ENCODE measurements at regions not wholly inside any gene's neighbourhood (a gene's known extent, or its start where the extent isn't known, plus 50 kb on each side); places are given as distances from the start of the nearest gene placed in this dataset.
A peak's percentile ranks its signal among the peaks of the same experiment; 100 is the strongest.
"Not testable (repeated sequence)": the region's sequence is repeated elsewhere in the genome, so short reads cannot be mapped to it uniquely, and the experiment has no call there.

- ChIA-PET CTCF (interaction anchor here (1.0 kb wide), 1 partner anchor 181 kb away, joined by 3 read pairs; the partner anchor contains the start of gene MGAT5B), POLR2A (ENCODE audit: unreplicated experiment) (no interaction called here)
- BruUV-seq (replicated peaks), result no TSS peak
- no peaks in the 10 kb centered on the region for H3K79me2 ChIP-seq (ENCODE audit: low read depth)
- H3K4me3 ChIP-seq, result no peak overlapping the region
- TF ChIP-seq EZH2 (IDR thresholded peaks at IDR 0.05; ENCODE audit: low read depth), result no peak
- TF ChIP-seq CTCF (conservative IDR thresholded peaks at IDR 0.05), result no peak
- intact Hi-C loops (cut with micrococcal nuclease; ENCODE audit: unreplicated experiment), result no loop called here
- H3K36me3 ChIP-seq (ENCODE audit: low read depth), result no peaks in the 10 kb centered on the region
- DNase-seq, result no peak
- no peaks in the 10 kb centered on the region for H3K9me2 ChIP-seq (ENCODE audit: insufficient read depth)
- no peaks in the 10 kb centered on the region for H4K20me1 ChIP-seq (ENCODE audit: insufficient read depth)
- H3K4me1 ChIP-seq (replicated peaks; ENCODE audit: insufficient read depth), result no peaks in the 10 kb centered on the region
- H3K27me3 ChIP-seq (ENCODE audit: insufficient read depth, low read depth), result peaks cover 8% of the 10 kb centered on the region; the same call in 1 of the 2 replicates
- H3F3A ChIP-seq (ENCODE audit: insufficient read depth, low read depth), result no peaks in the 10 kb centered on the region
- no peak overlapping the region for H2AFZ ChIP-seq
- no peak overlapping the region for H3K27ac ChIP-seq
- H3K9me3 ChIP-seq (ENCODE audit: insufficient read depth, low read depth), result no peaks in the 10 kb centered on the region
- H3K4me2 ChIP-seq, result no peak overlapping the region
These were observed 91.3 kb upstream of the SEC14L1 start for GRCh38 chr17:77049440-77049839.

- H3K9me2 ChIP-seq (ENCODE audit: insufficient read depth); H4K20me1 ChIP-seq (ENCODE audit: insufficient read depth); POLR2A ChIA-PET (ENCODE audit: unreplicated experiment); H3K27me3 ChIP-seq (ENCODE audit: insufficient read depth, low read depth); H3F3A ChIP-seq (ENCODE audit: insufficient read depth, low read depth); H3K36me3 ChIP-seq (ENCODE audit: low read depth); BruUV-seq (replicated peaks); H3K27ac ChIP-seq; H3K79me2 ChIP-seq (ENCODE audit: low read depth); H2AFZ ChIP-seq; H3K9me3 ChIP-seq (ENCODE audit: insufficient read depth, low read depth); H3K4me1 ChIP-seq (replicated peaks; ENCODE audit: insufficient read depth); H3K4me2 ChIP-seq; intact Hi-C loops (cut with micrococcal nuclease; ENCODE audit: unreplicated experiment); CTCF ChIA-PET; H3K4me3 ChIP-seq: not testable (repeated sequence)
- DNase-seq, result peak in 1 of 2 experiments; percentile 42
These were observed 89.9 kb upstream of the SEC14L1 start for GRCh38 chr17:77050901-77051300.

GRCh38 chr17:77054936-77055335 is 85.8 kb upstream of the SEC14L1 start:
- Histone ChIP-seq H3K4me3 (no peak overlapping the region), H3K4me1 (replicated peaks; ENCODE audit: insufficient read depth) (no peaks in the 10 kb centered on the region), H3K27me3 (ENCODE audit: insufficient read depth, low read depth) (peaks cover 8% of the 10 kb centered on the region; the same call in 1 of the 2 replicates), H3K36me3 (ENCODE audit: low read depth) (no peaks in the 10 kb centered on the region), H3K9me3 (ENCODE audit: insufficient read depth, low read depth) (no peaks in the 10 kb centered on the region), H3K9me2 (ENCODE audit: insufficient read depth) (no peaks in the 10 kb centered on the region), H3K27ac (no peak overlapping the region), H4K20me1 (ENCODE audit: insufficient read depth) (no peaks in the 10 kb centered on the region), H3K79me2 (ENCODE audit: low read depth) (no peaks in the 10 kb centered on the region), H3F3A (ENCODE audit: insufficient read depth, low read depth) (no peaks in the 10 kb centered on the region), H3K4me2 (no peak overlapping the region), H2AFZ (no peak overlapping the region)
- TF ChIP-seq EZH2 (IDR thresholded peaks at IDR 0.05; ENCODE audit: low read depth) (no peak), CTCF (conservative IDR thresholded peaks at IDR 0.05) (no peak)
- intact Hi-C loops (cut with micrococcal nuclease; ENCODE audit: unreplicated experiment), result loop anchor here (5.0 kb wide), 2 partner anchors 43 to 258 kb away; no protein-coding TSS in a partner anchor
- no TSS peak for BruUV-seq (replicated peaks)
- ChIA-PET POLR2A (ENCODE audit: unreplicated experiment) (interaction anchor here (0.6 kb wide), 1 partner anchor 237 kb away, joined by 3 read pairs; no protein-coding TSS in a partner anchor), CTCF (interaction anchor here (0.6 kb wide), 1 partner anchor 836 kb away, joined by 4 read pairs; no protein-coding TSS in a partner anchor)
- DNase-seq, result peak in 1 of 2 experiments; percentile 7

GRCh38 chr17:77055453-77055852 is 85.3 kb upstream of the SEC14L1 start:
- DNase-seq, result no peak
- H3K79me2 ChIP-seq (ENCODE audit: low read depth), result no peaks in the 10 kb centered on the region
- no peaks in the 10 kb centered on the region for H3F3A ChIP-seq (ENCODE audit: insufficient read depth, low read depth)
- intact Hi-C loops (cut with micrococcal nuclease; ENCODE audit: unreplicated experiment), result loop anchor here (5.0 kb wide), 2 partner anchors 43 to 258 kb away; no protein-coding TSS in a partner anchor
- no peaks in the 10 kb centered on the region for H3K4me1 ChIP-seq (replicated peaks; ENCODE audit: insufficient read depth)
- H3K4me2 ChIP-seq, result no peak overlapping the region
- TF ChIP-seq CTCF (conservative IDR thresholded peaks at IDR 0.05), result no peak
- no peak for TF ChIP-seq EZH2 (IDR thresholded peaks at IDR 0.05; ENCODE audit: low read depth)
- CTCF ChIA-PET, result interaction anchor here (1.8 kb wide), 1 partner anchor 188 kb away, joined by 13 read pairs; the partner anchor contains the start of gene MGAT5B
- no peaks in the 10 kb centered on the region for H4K20me1 ChIP-seq (ENCODE audit: insufficient read depth)
- H3K9me2 ChIP-seq (ENCODE audit: insufficient read depth), result no peaks in the 10 kb centered on the region
- no TSS peak for BruUV-seq (replicated peaks)
- H3K27me3 ChIP-seq (ENCODE audit: insufficient read depth, low read depth), result peaks cover 5% of the 10 kb centered on the region; the same call in 1 of the 2 replicates
- no peaks in the 10 kb centered on the region for H3K36me3 ChIP-seq (ENCODE audit: low read depth)
- H3K9me3 ChIP-seq (ENCODE audit: insufficient read depth, low read depth), result no peaks in the 10 kb centered on the region
- no peak overlapping the region for H2AFZ ChIP-seq
- H3K27ac ChIP-seq, result no peak overlapping the region
- POLR2A ChIA-PET (ENCODE audit: unreplicated experiment), result no interaction called here
- no peak overlapping the region for H3K4me3 ChIP-seq
